GM12892 (cell line): ENCODE measurements at regions not wholly inside any gene's neighbourhood (a gene's known extent, or its start where the extent isn't known, plus 50 kb on each side); places are given as distances from the start of the nearest gene placed in this dataset.

Source experiments
- POLR2A ChIP-seq: IDR thresholded peaks from 2 replicates; pipeline ENCODE4 v1.6.1; 2011; ENCODE audit warnings: low read depth, low read length, control low read depth
- POLR2AphosphoS5 ChIP-seq: IDR thresholded peaks from 2 replicates; pipeline ENCODE4 v1.6.1; 2011; ENCODE audit warnings: low read depth, low read length, control low read depth
- TAF1 ChIP-seq: IDR thresholded peaks from 2 replicates; pipeline ENCODE4 v1.6.1; 2011; ENCODE audit warnings: low read depth, mild to moderate bottlenecking, control low read depth, low read length, borderline replicate concordance

DNA sequence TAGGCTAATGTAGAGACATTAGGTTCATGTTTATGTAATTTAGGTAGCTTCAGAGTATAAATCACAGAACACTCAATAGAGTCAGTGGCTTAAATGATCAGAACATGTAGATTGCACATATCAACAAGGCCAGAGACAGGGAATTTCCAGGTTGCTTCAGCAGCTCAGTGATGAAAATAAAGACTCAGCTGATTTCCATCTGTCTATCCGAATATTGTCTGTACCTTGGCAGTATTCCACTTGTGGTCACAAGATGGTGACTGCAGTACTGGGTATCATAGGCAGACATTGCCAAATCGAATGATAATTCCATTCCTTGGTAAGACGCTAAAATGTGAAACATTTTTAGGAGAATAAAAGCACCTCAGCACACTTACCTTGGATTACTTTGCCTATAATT, 702.2 kb downstream of the MAT2B start:
- TF ChIP-seq POLR2A (no peak), POLR2AphosphoS5 (no peak), TAF1 (no peak)
